CD4-positive, alpha-beta T cell (primary cell): ENCODE measurements at regions not wholly inside any gene's neighbourhood (a gene's known extent, or its start where the extent isn't known, plus 50 kb on each side); places are given as distances from the start of the nearest gene placed in this dataset.

Experiments
- ATAC-seq: fragments of 200-7000 bp; cut with Tn5 transposase; one replicate; pipeline ENCODE4 v1.10.0; 2022; ENCODE audit warnings: mild to moderate bottlenecking; ENCODE audit not compliant: poor library complexity
- CTCF ChIA-PET: fragments of 350-600 bp; sonication (Branson Sonifier 250); formaldehyde crosslinking; loops from one replicate; lab custom pipeline; 2021; ENCODE audit warnings: antibody characterized with exemption, inconsistent platforms; lab: Charles Lee
- POLR2A ChIA-PET: fragments of 350-600 bp; sonication (Branson Sonifier 250); formaldehyde crosslinking; loops from one replicate; lab custom pipeline; 2021; ENCODE audit warnings: antibody characterized with exemption, inconsistent platforms; lab: Charles Lee
- DNase-seq, 14 experiments: peaks; one replicate each; pipeline ENCODE4 v3.0.0-alpha.2; 2013 to 2020; ENCODE audit warnings: mixed read lengths in 2 of 14
- H3K27ac ChIP-seq, 2 donors: one replicate each; pipeline versions ENCODE4 v1.5.1 to v1.7.0; 2013; ENCODE audit warnings: low read length in 2 of 2, low read depth in 1 of 2, mild to moderate bottlenecking in 1 of 2
- H3K27me3 ChIP-seq, 2 experiments: 1 replicate in 1 of 2; 2 replicates in 1 of 2; pipeline versions ENCODE4 v1.6.1 to v1.7.0; 2013; ENCODE audit warnings: low read length in 2 of 2, control low read depth in 1 of 2, mild to moderate bottlenecking in 1 of 2, moderate library complexity in 1 of 2; ENCODE audit not compliant: insufficient read depth in 2 of 2, control insufficient read depth in 1 of 2
- H3K36me3 ChIP-seq: one replicate; pipeline ENCODE4 v1.6.1; 2013; ENCODE audit warnings: low read length, control low read depth; ENCODE audit not compliant: insufficient read depth
- H3K4me1 ChIP-seq: one replicate; pipeline ENCODE4 v1.6.1; 2013; ENCODE audit warnings: low read length, control low read depth; ENCODE audit not compliant: insufficient read depth
- H3K4me3 ChIP-seq: one replicate; pipeline ENCODE4 v1.5.1; 2013; ENCODE audit warnings: mild to moderate bottlenecking, low read length, moderate library complexity
- H3K9me3 ChIP-seq, 2 experiments: 1 replicate in 1 of 2; 2 replicates in 1 of 2; pipeline versions ENCODE4 v1.6.1 to v1.7.0; 2013; ENCODE audit warnings: low read length in 2 of 2, mild to moderate bottlenecking in 2 of 2, control low read depth in 1 of 2, moderate library complexity in 1 of 2; ENCODE audit not compliant: control insufficient read depth in 1 of 2, insufficient read depth in 1 of 2
- H3K27ac Mint-ChIP-seq: one replicate; pipeline ENCODE4 v1.8.0; 2020; ENCODE audit warnings: mixed read lengths
- H3K27me3 Mint-ChIP-seq: one replicate; pipeline ENCODE4 v1.8.0; 2021; ENCODE audit warnings: mixed read lengths
- H3K36me3 Mint-ChIP-seq: one replicate; pipeline ENCODE4 v1.8.0; 2021; ENCODE audit warnings: low read depth, mixed read lengths
- H3K4me1 Mint-ChIP-seq: one replicate; pipeline ENCODE4 v1.8.0; 2021; ENCODE audit warnings: low read depth, mixed read lengths
- H3K4me3 Mint-ChIP-seq: one replicate; pipeline ENCODE4 v1.8.0; 2020; ENCODE audit warnings: mild to moderate bottlenecking, mixed read lengths
- H3K9me3 Mint-ChIP-seq: one replicate; pipeline ENCODE4 v1.8.0; 2020; ENCODE audit warnings: mixed read lengths
- intact Hi-C, 2 experiments: fragments of 100-400 bp; cut with DNase I in 1 of 2; cut with micrococcal nuclease in 1 of 2; formaldehyde crosslinking; loops; one replicate each; pipeline versions ENCODE4 v1.15.1 to v1.9.0; 2023 to 2025; cut with DNase I, micrococcal nuclease
- TF ChIP-seq, protein P1 (sequence below): fragments of 200-600 bp; IDR thresholded peaks from one replicate; pipeline ENCODE4 v1.8.0; 2022; ENCODE audit warnings: antibody characterized with exemption, mild to moderate bottlenecking

DNA sequence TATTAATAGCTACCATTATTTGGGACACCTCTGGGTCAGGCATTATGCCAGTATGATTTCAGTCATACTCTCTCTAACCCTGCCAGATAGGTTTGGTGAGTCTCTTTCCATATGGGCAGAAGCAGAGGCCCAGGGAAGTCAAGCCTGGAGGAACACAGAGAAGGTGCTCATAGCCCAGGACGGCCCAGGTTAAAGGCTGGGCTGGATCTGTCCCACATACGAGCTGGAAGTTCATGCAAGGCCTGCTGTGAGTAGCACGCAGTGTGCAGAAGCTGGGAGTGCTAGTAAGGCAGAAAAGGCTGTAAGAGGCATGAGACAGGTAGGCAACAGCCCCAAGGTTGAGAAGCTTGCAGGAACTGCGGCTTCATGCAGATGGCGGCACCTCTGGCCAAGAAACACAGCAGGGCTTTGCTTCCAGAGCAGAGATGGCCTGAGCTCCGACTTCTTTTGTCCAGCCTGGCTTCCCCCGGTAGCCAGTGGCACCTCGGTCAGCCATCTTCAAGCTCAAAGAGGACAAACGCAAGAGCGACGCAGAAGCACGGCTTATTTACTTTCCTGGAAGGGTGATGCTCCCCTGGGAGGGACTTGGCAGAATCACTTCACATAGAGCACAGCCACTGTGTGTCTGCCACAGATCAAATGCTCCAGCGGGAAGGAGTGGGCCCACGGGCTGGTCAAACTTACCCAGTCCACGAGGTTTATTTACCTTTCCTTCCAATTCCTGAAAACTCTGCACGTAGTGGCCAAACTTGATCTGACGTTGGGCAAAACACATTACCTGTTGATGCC is 58.5 kb upstream of the MAP4K4 start:
- ChIA-PET CTCF (no interaction called here), POLR2A (no interaction called here)
- H3K36me3 Mint-ChIP-seq, result no peaks in the 10 kb centered on the region
- no peaks in the 10 kb centered on the region for H3K36me3 ChIP-seq
- H3K4me3 ChIP-seq, result no peak overlapping the region
- H3K27me3 Mint-ChIP-seq, result no peaks in the 10 kb centered on the region
- no peaks in the 10 kb centered on the region for H3K27me3 ChIP-seq
- H3K9me3 ChIP-seq, result no peaks in the 10 kb centered on the region
- intact Hi-C loops, result no loop called here
- TF ChIP-seq, protein P1, sequence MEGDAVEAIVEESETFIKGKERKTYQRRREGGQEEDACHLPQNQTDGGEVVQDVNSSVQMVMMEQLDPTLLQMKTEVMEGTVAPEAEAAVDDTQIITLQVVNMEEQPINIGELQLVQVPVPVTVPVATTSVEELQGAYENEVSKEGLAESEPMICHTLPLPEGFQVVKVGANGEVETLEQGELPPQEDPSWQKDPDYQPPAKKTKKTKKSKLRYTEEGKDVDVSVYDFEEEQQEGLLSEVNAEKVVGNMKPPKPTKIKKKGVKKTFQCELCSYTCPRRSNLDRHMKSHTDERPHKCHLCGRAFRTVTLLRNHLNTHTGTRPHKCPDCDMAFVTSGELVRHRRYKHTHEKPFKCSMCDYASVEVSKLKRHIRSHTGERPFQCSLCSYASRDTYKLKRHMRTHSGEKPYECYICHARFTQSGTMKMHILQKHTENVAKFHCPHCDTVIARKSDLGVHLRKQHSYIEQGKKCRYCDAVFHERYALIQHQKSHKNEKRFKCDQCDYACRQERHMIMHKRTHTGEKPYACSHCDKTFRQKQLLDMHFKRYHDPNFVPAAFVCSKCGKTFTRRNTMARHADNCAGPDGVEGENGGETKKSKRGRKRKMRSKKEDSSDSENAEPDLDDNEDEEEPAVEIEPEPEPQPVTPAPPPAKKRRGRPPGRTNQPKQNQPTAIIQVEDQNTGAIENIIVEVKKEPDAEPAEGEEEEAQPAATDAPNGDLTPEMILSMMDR, result no peak
- H3K4me3 Mint-ChIP-seq, result no peak overlapping the region
- H3K27ac Mint-ChIP-seq, result no peak overlapping the region
- ATAC-seq (no peak), DNase-seq (no peak)
- no peaks in the 10 kb centered on the region for H3K4me1 Mint-ChIP-seq
- no peaks in the 10 kb centered on the region for H3K4me1 ChIP-seq
- no peaks in the 10 kb centered on the region for H3K9me3 Mint-ChIP-seq
- no peak overlapping the region for H3K27ac ChIP-seq

DNA sequence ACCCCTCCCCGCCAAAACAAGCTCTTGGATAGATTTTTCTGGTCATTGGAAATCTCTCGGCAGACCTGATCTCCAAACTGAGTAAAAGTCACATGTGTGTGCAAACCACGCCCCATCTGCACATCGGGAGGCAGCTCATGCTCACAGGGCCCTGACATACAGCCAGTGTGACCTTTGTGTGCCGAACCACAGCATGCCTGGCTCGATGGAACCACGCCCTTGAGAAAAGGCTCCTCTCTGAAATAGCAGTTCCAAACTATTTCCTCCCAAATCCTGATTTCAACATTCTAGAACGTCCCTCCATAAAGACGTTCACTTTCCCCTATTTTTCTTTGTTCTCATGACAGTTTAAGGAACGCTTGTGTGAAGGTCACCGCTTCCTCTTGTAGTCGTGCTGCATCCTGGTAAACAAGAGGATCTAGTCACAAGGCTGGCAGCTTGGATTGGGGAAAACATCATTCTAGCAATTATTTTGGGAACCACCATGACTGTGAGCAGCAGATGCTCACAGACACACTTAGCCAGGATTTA is 59.3 kb upstream of the MAP4K4 start:
- Mint-ChIP-seq H3K27me3 (no peaks in the 10 kb centered on the region), H3K27ac (no peak overlapping the region), H3K36me3 (no peaks in the 10 kb centered on the region), H3K4me1 (no peaks in the 10 kb centered on the region), H3K9me3 (no peaks in the 10 kb centered on the region), H3K4me3 (no peak overlapping the region)
- no peaks in the 10 kb centered on the region for H3K36me3 ChIP-seq
- POLR2A ChIA-PET, result no interaction called here
- H3K4me3 ChIP-seq, result no peak overlapping the region
- DNase-seq, result peak in 1 of 14 experiments; percentile 35
- TF ChIP-seq, protein P1, result no peak
- intact Hi-C loops, result no loop called here
- no peaks in the 10 kb centered on the region for H3K27me3 ChIP-seq
- no peak for ATAC-seq
- no peaks in the 10 kb centered on the region for H3K4me1 ChIP-seq
- H3K27ac ChIP-seq, result no peak overlapping the region
- CTCF ChIA-PET, result no interaction called here
- H3K9me3 ChIP-seq, result no peaks in the 10 kb centered on the region

DNA sequence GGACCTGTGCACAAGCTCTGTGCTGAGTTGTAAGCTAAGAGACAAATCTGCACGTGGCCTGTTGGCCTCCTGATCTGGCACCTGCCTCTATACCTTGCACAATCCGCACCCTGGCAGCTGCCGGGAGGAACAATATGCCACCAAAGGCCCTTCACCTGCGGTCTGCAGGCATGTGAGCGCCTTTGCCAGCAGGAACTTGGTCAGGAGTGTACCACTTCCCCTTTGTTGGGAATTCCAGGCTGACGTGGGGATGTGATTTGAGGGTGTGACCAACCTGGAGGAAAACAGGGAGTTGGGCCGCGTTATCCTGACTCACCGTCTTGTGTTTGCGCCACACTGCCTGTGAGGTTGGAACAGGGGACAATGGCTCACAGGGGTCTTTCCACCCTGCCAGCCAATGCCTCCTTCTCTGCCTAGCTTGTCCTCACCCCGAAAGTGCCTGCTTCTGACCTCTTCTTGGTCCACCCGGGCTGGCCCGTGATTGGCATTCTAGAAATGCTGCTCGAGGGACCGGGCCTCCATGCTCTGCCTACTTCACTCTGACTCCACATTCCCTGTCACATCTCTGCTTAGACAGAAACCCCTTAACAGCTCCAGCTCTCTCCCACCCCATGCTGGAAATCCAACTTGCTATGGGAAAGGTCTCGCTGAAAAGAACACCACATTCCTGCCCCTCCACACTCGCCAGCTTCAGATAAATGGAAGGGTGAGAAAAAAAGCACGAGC is 67.1 kb upstream of the MAP4K4 start:
- TF ChIP-seq, protein P1, result no peak
- Mint-ChIP-seq H3K27ac (no peak overlapping the region), H3K4me1 (no peaks in the 10 kb centered on the region), H3K4me3 (no peak overlapping the region), H3K36me3 (no peaks in the 10 kb centered on the region), H3K27me3 (no peaks in the 10 kb centered on the region), H3K9me3 (no peaks in the 10 kb centered on the region)
- intact Hi-C loops, result no loop called here
- Histone ChIP-seq H3K27me3 (no peaks in the 10 kb centered on the region), H3K36me3 (no peaks in the 10 kb centered on the region), H3K9me3 (peaks cover 0 to 10% of the 10 kb centered on the region in 2 experiments), H3K4me3 (no peak overlapping the region), H3K4me1 (no peaks in the 10 kb centered on the region), H3K27ac (no peak overlapping the region)
- ATAC-seq (no peak), DNase-seq (peak in 2 of 14 experiments; percentile 56 to 65)
- ChIA-PET CTCF (no interaction called here), POLR2A (interaction anchor here (0.6 kb wide), 1 partner anchor 61 kb away, joined by 3 read pairs; no protein-coding TSS in a partner anchor)
